ENCODE measurements at regions not wholly inside any gene's neighbourhood (a gene's known extent, or its start where the extent isn't known, plus 50 kb on each side); places are given as distances from the start of the nearest gene placed in this dataset.

GRCh38 chr5:2110137-2110933, 227.6 kb upstream of the IRX4 start:
- H3K9me2 ChIP-seq (replicated peaks; ENCODE audit: insufficient read depth, low read length) = no peaks in the 10 kb centered on the region
- H3K4me2 ChIP-seq (ENCODE audit: low read depth, low read length) = no peak overlapping the region
- no peak overlapping the region for H3K9ac ChIP-seq (ENCODE audit: low read length)
- no peaks in the 10 kb centered on the region for H3K9me3 ChIP-seq (replicated peaks; ENCODE audit: insufficient read depth, low read length)
- no peaks in the 10 kb centered on the region for H3K79me2 ChIP-seq (ENCODE audit: low read length)
- no peak overlapping the region for H3K27ac ChIP-seq (ENCODE audit: low read length)
- H3K4me3 ChIP-seq (ENCODE audit: low read length) = no peak overlapping the region
- H3K27me3 ChIP-seq (replicated peaks; ENCODE audit: insufficient read depth, low read length) = no peaks in the 10 kb centered on the region
- H3F3A ChIP-seq (ENCODE audit: insufficient read depth, low read length) = no peaks in the 10 kb centered on the region
- TF ChIP-seq CTCF (IDR thresholded peaks at IDR 0.05; ENCODE audit: low read length) = no peak
- no peak for TF ChIP-seq EZH2 (optimal IDR thresholded peaks at IDR 0.05; ENCODE audit: low read depth, low read length)
- no peak for TF ChIP-seq EZH2phosphoT487 (IDR thresholded peaks at IDR 0.05; ENCODE audit: low read length)
- H3K4me1 ChIP-seq (ENCODE audit: low read length) = no peaks in the 10 kb centered on the region
- no peaks in the 10 kb centered on the region for H4K20me1 ChIP-seq (ENCODE audit: insufficient read depth, low read length)
- DNase-seq = no peak
- no peaks in the 10 kb centered on the region for H3K36me3 ChIP-seq (replicated peaks; ENCODE audit: insufficient read depth, low read length)
- H2AFZ ChIP-seq (ENCODE audit: low read length) = no peak overlapping the region

GRCh38 chr5:2109566-2109965, 226.8 kb upstream of the IRX4 start:
- no peaks in the 10 kb centered on the region for H3K36me3 ChIP-seq (replicated peaks; ENCODE audit: insufficient read depth, low read length)
- H3K27me3 ChIP-seq (replicated peaks; ENCODE audit: insufficient read depth, low read length) = no peaks in the 10 kb centered on the region
- no peaks in the 10 kb centered on the region for H3K9me3 ChIP-seq (replicated peaks; ENCODE audit: insufficient read depth, low read length)
- H3F3A ChIP-seq (ENCODE audit: insufficient read depth, low read length) = no peaks in the 10 kb centered on the region
- H3K9me2 ChIP-seq (replicated peaks; ENCODE audit: insufficient read depth, low read length) = no peaks in the 10 kb centered on the region
- no peak overlapping the region for H3K9ac ChIP-seq (ENCODE audit: low read length)
- no peak overlapping the region for H3K4me2 ChIP-seq (ENCODE audit: low read depth, low read length)
- H3K79me2 ChIP-seq (ENCODE audit: low read length) = no peaks in the 10 kb centered on the region
- H2AFZ ChIP-seq (ENCODE audit: low read length) = no peak overlapping the region
- no peaks in the 10 kb centered on the region for H3K4me1 ChIP-seq (ENCODE audit: low read length)
- H3K4me3 ChIP-seq (ENCODE audit: low read length) = no peak overlapping the region
- DNase-seq = no peak
- no peak for TF ChIP-seq CTCF (IDR thresholded peaks at IDR 0.05; ENCODE audit: low read length)
- no peak for TF ChIP-seq EZH2phosphoT487 (IDR thresholded peaks at IDR 0.05; ENCODE audit: low read length)
- no peak for TF ChIP-seq EZH2 (optimal IDR thresholded peaks at IDR 0.05; ENCODE audit: low read depth, low read length)
- no peaks in the 10 kb centered on the region for H4K20me1 ChIP-seq (ENCODE audit: insufficient read depth, low read length)
- H3K27ac ChIP-seq (ENCODE audit: low read length) = no peak overlapping the region

GRCh38 chr5:2106721-2107120, 224.0 kb upstream of the IRX4 start:
- H3K9me3 ChIP-seq (replicated peaks; ENCODE audit: insufficient read depth, low read length) = no peaks in the 10 kb centered on the region
- no peak overlapping the region for H2AFZ ChIP-seq (ENCODE audit: low read length)
- H3K79me2 ChIP-seq (ENCODE audit: low read length) = no peaks in the 10 kb centered on the region
- DNase-seq = no peak
- no peaks in the 10 kb centered on the region for H3K27me3 ChIP-seq (replicated peaks; ENCODE audit: insufficient read depth, low read length)
- no peaks in the 10 kb centered on the region for H3K9me2 ChIP-seq (replicated peaks; ENCODE audit: insufficient read depth, low read length)
- no peak overlapping the region for H3K27ac ChIP-seq (ENCODE audit: low read length)
- H4K20me1 ChIP-seq (ENCODE audit: insufficient read depth, low read length) = no peaks in the 10 kb centered on the region
- no peak overlapping the region for H3K9ac ChIP-seq (ENCODE audit: low read length)
- TF ChIP-seq CTCF (IDR thresholded peaks at IDR 0.05; ENCODE audit: low read length) (no peak), EZH2 (optimal IDR thresholded peaks at IDR 0.05; ENCODE audit: low read depth, low read length) (no peak), EZH2phosphoT487 (IDR thresholded peaks at IDR 0.05; ENCODE audit: low read length) (no peak)
- no peak overlapping the region for H3K4me2 ChIP-seq (ENCODE audit: low read depth, low read length)
- H3K36me3 ChIP-seq (replicated peaks; ENCODE audit: insufficient read depth, low read length) = no peaks in the 10 kb centered on the region
- no peak overlapping the region for H3K4me3 ChIP-seq (ENCODE audit: low read length)
- no peaks in the 10 kb centered on the region for H3K4me1 ChIP-seq (ENCODE audit: low read length)
- no peaks in the 10 kb centered on the region for H3F3A ChIP-seq (ENCODE audit: insufficient read depth, low read length)
